ENCODE measurements at regions not wholly inside any gene's neighbourhood (a gene's known extent, or its start where the extent isn't known, plus 50 kb on each side); places are given as distances from the start of the nearest gene placed in this dataset.

GRCh38 chr4:141480950-141481349, 155.4 kb upstream of the IL15 start:
- TF ChIP-seq BHLHE40 (IDR thresholded peaks at IDR 0.05; ENCODE audit: low read depth, low read length) (no peak), RAD21 (conservative IDR thresholded peaks at IDR 0.05 in 1 of 2, IDR thresholded peaks at IDR 0.05 in 1 of 2) (no peak), CTCF (IDR thresholded peaks at IDR 0.05) (no peak), REST (IDR thresholded peaks at IDR 0.05) (no peak), RNF2 (IDR thresholded peaks at IDR 0.05; ENCODE audit: borderline replicate concordance, low read depth) (no peak), MAZ (IDR thresholded peaks at IDR 0.05; ENCODE audit: borderline replicate concordance, low read depth, low read length) (no peak)
